Mucosa of rectum (tissue), 2 donors: ENCODE measurements at regions not wholly inside any gene's neighbourhood (a gene's known extent, or its start where the extent isn't known, plus 50 kb on each side); places are given as distances from the start of the nearest gene placed in this dataset.

Experiments
- H3K27ac ChIP-seq, 2 donors: one replicate each; pipeline ENCODE4 v1.7.0; 2013; ENCODE audit warnings: inconsistent platforms in 2 of 2, low read depth in 2 of 2, low read length in 2 of 2
- H3K27me3 ChIP-seq, 2 donors: one replicate each; pipeline ENCODE4 v1.7.0; 2013; ENCODE audit warnings: low read length in 2 of 2; ENCODE audit not compliant: control insufficient read depth in 2 of 2, insufficient read depth in 2 of 2
- H3K36me3 ChIP-seq, 2 donors: one replicate each; pipeline ENCODE4 v1.7.0; 2013; ENCODE audit warnings: low read length in 2 of 2; ENCODE audit not compliant: control insufficient read depth in 2 of 2, insufficient read depth in 2 of 2
- H3K4me1 ChIP-seq, 2 donors: one replicate each; pipeline ENCODE4 v1.7.0; 2013; ENCODE audit warnings: low read length in 2 of 2, mild to moderate bottlenecking in 1 of 2; ENCODE audit not compliant: control insufficient read depth in 2 of 2, insufficient read depth in 2 of 2
- H3K4me3 ChIP-seq, 2 donors: one replicate each; pipeline ENCODE4 v1.7.0; 2013; ENCODE audit warnings: low read length in 2 of 2
- H3K9ac ChIP-seq, 2 donors: one replicate each; pipeline ENCODE4 v1.7.0; 2013; ENCODE audit warnings: low read length in 2 of 2, low read depth in 1 of 2, mild to moderate bottlenecking in 1 of 2
- H3K9me3 ChIP-seq, 2 donors: one replicate each; pipeline ENCODE4 v1.7.0; 2013; ENCODE audit warnings: low read length in 2 of 2; ENCODE audit not compliant: control insufficient read depth in 2 of 2
- donor health status: healthy.
- donor health status: Normal muscosa, but diverticular disease.

GRCh38 chr11:29310725-29311342 is 706.0 kb downstream of the KCNA4 start:
- Histone ChIP-seq H3K4me3 (no peak overlapping the region), H3K36me3 (no peaks in the 10 kb centered on the region), H3K27me3 (no peaks in the 10 kb centered on the region), H3K4me1 (no peaks in the 10 kb centered on the region), H3K9me3 (no peaks in the 10 kb centered on the region), H3K27ac (no peak overlapping the region), H3K9ac (no peak overlapping the region)

GRCh38 chr11:29309992-29310391 is 706.8 kb downstream of the KCNA4 start:
- Histone ChIP-seq H3K27ac (no peak overlapping the region), H3K4me1 (no peaks in the 10 kb centered on the region), H3K27me3 (no peaks in the 10 kb centered on the region), H3K9ac (no peak overlapping the region), H3K9me3 (no peaks in the 10 kb centered on the region), H3K4me3 (no peak overlapping the region), H3K36me3 (no peaks in the 10 kb centered on the region)

- Histone ChIP-seq H3K36me3 (no peaks in the 10 kb centered on the region), H3K27me3 (no peaks in the 10 kb centered on the region), H3K4me1 (no peaks in the 10 kb centered on the region), H3K27ac (no peak overlapping the region), H3K9ac (no peak overlapping the region), H3K9me3 (no peaks in the 10 kb centered on the region), H3K4me3 (no peak overlapping the region)
These were observed 710.3 kb downstream of the KCNA4 start for GRCh38 chr11:29306527-29306926.

GRCh38 chr11:29305456-29306232 is 711.2 kb downstream of the KCNA4 start:
- no peak overlapping the region for H3K9ac ChIP-seq
- H3K36me3 ChIP-seq, result no peaks in the 10 kb centered on the region
- H3K4me3 ChIP-seq, result no peak overlapping the region
- H3K9me3 ChIP-seq, result no peaks in the 10 kb centered on the region
- H3K4me1 ChIP-seq, result no peaks in the 10 kb centered on the region
- no peaks in the 10 kb centered on the region for H3K27me3 ChIP-seq
- no peak overlapping the region for H3K27ac ChIP-seq

GRCh38 chr11:29300420-29300819 is 716.4 kb downstream of the KCNA4 start:
- Histone ChIP-seq H3K27me3 (no peaks in the 10 kb centered on the region), H3K9ac (no peak overlapping the region), H3K27ac (no peak overlapping the region), H3K9me3 (no peaks in the 10 kb centered on the region), H3K4me3 (no peak overlapping the region), H3K36me3 (no peaks in the 10 kb centered on the region), H3K4me1 (no peaks in the 10 kb centered on the region)

- Histone ChIP-seq H3K9me3 (no peaks in the 10 kb centered on the region), H3K36me3 (no peaks in the 10 kb centered on the region), H3K4me3 (no peak overlapping the region), H3K27ac (no peak overlapping the region), H3K9ac (no peak overlapping the region), H3K27me3 (no peaks in the 10 kb centered on the region), H3K4me1 (no peaks in the 10 kb centered on the region)
These were observed 720.1 kb downstream of the KCNA4 start for GRCh38 chr11:29296680-29297079.

GRCh38 chr11:29293825-29294224 is 723.0 kb downstream of the KCNA4 start:
- Histone ChIP-seq H3K36me3 (no peaks in the 10 kb centered on the region), H3K4me3 (no peak overlapping the region), H3K4me1 (no peaks in the 10 kb centered on the region), H3K27ac (no peak overlapping the region), H3K9ac (no peak overlapping the region), H3K9me3 (no peaks in the 10 kb centered on the region), H3K27me3 (no peaks in the 10 kb centered on the region)

- Histone ChIP-seq H3K27ac (no peak overlapping the region), H3K9ac (no peak overlapping the region)
These were observed 734.7 kb downstream of the KCNA4 start for GRCh38 chr11:29282088-29282487.

GRCh38 chr11:29281271-29281777 is 735.5 kb downstream of the KCNA4 start:
- no peak overlapping the region for H3K27ac ChIP-seq
- no peaks in the 10 kb centered on the region for H3K36me3 ChIP-seq
- H3K27me3 ChIP-seq, result no peaks in the 10 kb centered on the region
- no peak overlapping the region for H3K4me3 ChIP-seq
- no peaks in the 10 kb centered on the region for H3K4me1 ChIP-seq
- no peak overlapping the region for H3K9ac ChIP-seq
- no peaks in the 10 kb centered on the region for H3K9me3 ChIP-seq

More at GRCh38 chr11:29282088-29282487, 734.7 kb downstream of the KCNA4 start:
- H3K27me3 ChIP-seq, result no peaks in the 10 kb centered on the region
- H3K9me3 ChIP-seq, result no peaks in the 10 kb centered on the region
- no peaks in the 10 kb centered on the region for H3K36me3 ChIP-seq
- H3K4me3 ChIP-seq, result no peak overlapping the region
- no peaks in the 10 kb centered on the region for H3K4me1 ChIP-seq

- no peaks in the 10 kb centered on the region for H3K36me3 ChIP-seq
- H3K27me3 ChIP-seq, result no peaks in the 10 kb centered on the region
- H3K4me3 ChIP-seq, result no peak overlapping the region
- H3K9ac ChIP-seq, result no peak overlapping the region
- no peaks in the 10 kb centered on the region for H3K9me3 ChIP-seq
- H3K4me1 ChIP-seq, result no peaks in the 10 kb centered on the region
- H3K27ac ChIP-seq, result no peak overlapping the region
These were observed 736.4 kb downstream of the KCNA4 start for GRCh38 chr11:29280452-29280851.
